ENCODE measurements at regions not wholly inside any gene's neighbourhood (a gene's known extent, or its start where the extent isn't known, plus 50 kb on each side); places are given as distances from the start of the nearest gene placed in this dataset.
A peak's percentile ranks its signal among the peaks of the same experiment; 100 is the strongest.

GRCh38 chr15:70258369-70259027 lies 160.8 kb upstream of the TLE3 start:
- no peak for DNase-seq

- DNase-seq: no peak
Measured at GRCh38 chr15:70257573-70258248, 160.0 kb upstream of the TLE3 start.

- no peak for DNase-seq
Measured at GRCh38 chr15:70257047-70257446, 159.3 kb upstream of the TLE3 start.

- DNase-seq: no peak
Measured at GRCh38 chr15:70254311-70254869, 156.7 kb upstream of the TLE3 start.

- DNase-seq: no peak
Measured at GRCh38 chr15:70253461-70254156, 155.9 kb upstream of the TLE3 start.

GRCh38 chr15:70252951-70253320 lies 155.2 kb upstream of the TLE3 start:
- DNase-seq: no peak

- DNase-seq: no peak
Measured at GRCh38 chr15:70252056-70252950, 154.6 kb upstream of the TLE3 start.

GRCh38 chr15:70251246-70251990 lies 153.7 kb upstream of the TLE3 start:
- no peak for DNase-seq

GRCh38 chr15:70250208-70251201 lies 152.8 kb upstream of the TLE3 start:
- DNase-seq: no peak

GRCh38 chr15:70249616-70250015 lies 151.9 kb upstream of the TLE3 start:
- no peak for DNase-seq

GRCh38 chr15:70248116-70249025 lies 150.7 kb upstream of the TLE3 start:
- no peak for DNase-seq

GRCh38 chr15:70247281-70247680 lies 149.6 kb upstream of the TLE3 start:
- DNase-seq: no peak

GRCh38 chr15:70246623-70247220 lies 149.0 kb upstream of the TLE3 start:
- no peak for DNase-seq

- peak; percentile 34 for DNase-seq
Measured at GRCh38 chr15:70245932-70246622, 148.4 kb upstream of the TLE3 start.

- DNase-seq: no peak
Measured at GRCh38 chr15:70244978-70245542, 147.3 kb upstream of the TLE3 start.

GRCh38 chr15:70243686-70244540 lies 146.2 kb upstream of the TLE3 start:
- no peak for DNase-seq

Measured in HCEC 1CT (cell line).